IMR-90 (cell line): ENCODE measurements at regions not wholly inside any gene's neighbourhood (a gene's known extent, or its start where the extent isn't known, plus 50 kb on each side); places are given as distances from the start of the nearest gene placed in this dataset.

ENCODE experiments used
- BHLHE40 ChIP-seq: fragments of 150-350 bp; IDR thresholded peaks from 2 replicates; pipeline ENCODE4 v1.6.1; 2016; ENCODE audit warnings: mild to moderate bottlenecking, low read depth, low read length
- CHD1 ChIP-seq: IDR thresholded peaks from 2 replicates; pipeline ENCODE4 v1.6.1; 2012; ENCODE audit warnings: low read depth, low read length, improper control_type of control experiment
- FOS ChIP-seq: fragments of 150-350 bp; IDR thresholded peaks from 2 replicates; pipeline ENCODE4 v1.6.1; 2016; ENCODE audit warnings: low read depth, low read length
- MXI1 ChIP-seq: IDR thresholded peaks from 2 replicates; pipeline ENCODE4 v1.6.1; 2012; ENCODE audit warnings: low read depth, mild to moderate bottlenecking, low read length, moderate library complexity, borderline replicate concordance
- NFE2L2 ChIP-seq: fragments of 150-350 bp; IDR thresholded peaks from 2 replicates; pipeline ENCODE4 v1.6.1; 2016; ENCODE audit warnings: low read depth, mild to moderate bottlenecking, low read length
- POLR2A ChIP-seq: IDR thresholded peaks from 2 replicates; pipeline ENCODE4 v1.6.1; 2012; ENCODE audit warnings: mild to moderate bottlenecking, low read depth, low read length
- RAD21 ChIP-seq: IDR thresholded peaks from 2 replicates; pipeline ENCODE4 v1.6.1; 2012; ENCODE audit warnings: low read length, improper control_type of control experiment
- RFX5 ChIP-seq: IDR thresholded peaks from 2 replicates; pipeline ENCODE4 v1.8.0; 2012; ENCODE audit warnings: low read depth, mild to moderate bottlenecking, low read length, moderate library complexity
- SMC3 ChIP-seq: fragments of 150-350 bp; IDR thresholded peaks from 2 replicates; pipeline ENCODE4 v1.6.1; 2016; ENCODE audit warnings: low read depth, mild to moderate bottlenecking, antibody characterized with exemption, low read length, moderate library complexity
- TF ChIP-seq, protein P1 (sequence below): conservative IDR thresholded peaks from 2 replicates; pipeline ENCODE4 v1.5.1; 2012; ENCODE audit warnings: mild to moderate bottlenecking, low read depth, low read length, improper control_type of control experiment
- TF ChIP-seq, protein P2 (sequence below): fragments of 150-350 bp; IDR thresholded peaks from 2 replicates; pipeline ENCODE4 v1.6.1; 2016; ENCODE audit warnings: low read depth, mild to moderate bottlenecking, low read length, moderate library complexity, borderline replicate concordance
- TF ChIP-seq, protein P3 (sequence below): fragments of 150-350 bp; IDR thresholded peaks from 2 replicates; pipeline ENCODE4 v1.6.1; 2017; ENCODE audit warnings: mild to moderate bottlenecking, antibody characterized with exemption, low read length, low read depth

DNA sequence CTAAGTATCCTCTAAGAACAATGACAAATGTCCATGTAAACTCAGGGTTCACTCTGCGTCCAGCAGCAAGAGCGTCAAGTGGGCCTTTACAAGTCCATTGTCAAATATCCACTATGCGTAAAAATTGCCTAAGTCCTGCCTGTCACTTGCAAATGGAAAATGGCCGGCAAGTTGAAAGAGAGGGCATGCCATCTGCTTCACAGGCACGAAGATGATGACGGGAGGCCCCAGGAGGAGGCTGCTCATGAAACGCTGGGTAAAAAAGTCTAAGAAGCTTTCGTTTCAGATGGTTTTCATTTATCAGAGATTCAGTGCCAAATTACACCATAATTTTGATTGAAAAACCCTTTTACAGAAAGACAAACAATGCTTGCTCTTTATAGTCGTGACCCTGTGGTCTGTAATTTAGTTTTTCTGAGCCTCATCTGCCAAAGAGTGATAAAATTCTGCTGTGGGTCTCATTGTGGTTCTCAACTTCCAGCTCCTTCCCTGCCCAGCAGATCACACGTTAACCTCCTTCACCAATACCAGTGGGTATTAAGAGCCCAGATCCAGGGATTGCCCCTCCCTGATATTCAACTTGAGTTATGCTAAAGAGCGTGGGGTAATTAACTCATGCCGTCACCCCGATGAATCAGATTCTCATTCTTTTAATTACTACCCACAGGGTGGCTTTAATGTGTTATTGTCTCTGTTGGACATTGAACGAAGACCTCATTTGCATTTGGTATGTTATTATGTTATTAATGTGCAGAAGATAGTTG lies 160.2 kb upstream of the ALKAL2 start:
- TF ChIP-seq POLR2A (no peak), SMC3 (no peak), MXI1 (no peak), CHD1 (no peak), RAD21 (no peak), BHLHE40 (no peak), FOS (no peak), RFX5 (no peak), NFE2L2 (no peak)
- TF ChIP-seq, protein P1, sequence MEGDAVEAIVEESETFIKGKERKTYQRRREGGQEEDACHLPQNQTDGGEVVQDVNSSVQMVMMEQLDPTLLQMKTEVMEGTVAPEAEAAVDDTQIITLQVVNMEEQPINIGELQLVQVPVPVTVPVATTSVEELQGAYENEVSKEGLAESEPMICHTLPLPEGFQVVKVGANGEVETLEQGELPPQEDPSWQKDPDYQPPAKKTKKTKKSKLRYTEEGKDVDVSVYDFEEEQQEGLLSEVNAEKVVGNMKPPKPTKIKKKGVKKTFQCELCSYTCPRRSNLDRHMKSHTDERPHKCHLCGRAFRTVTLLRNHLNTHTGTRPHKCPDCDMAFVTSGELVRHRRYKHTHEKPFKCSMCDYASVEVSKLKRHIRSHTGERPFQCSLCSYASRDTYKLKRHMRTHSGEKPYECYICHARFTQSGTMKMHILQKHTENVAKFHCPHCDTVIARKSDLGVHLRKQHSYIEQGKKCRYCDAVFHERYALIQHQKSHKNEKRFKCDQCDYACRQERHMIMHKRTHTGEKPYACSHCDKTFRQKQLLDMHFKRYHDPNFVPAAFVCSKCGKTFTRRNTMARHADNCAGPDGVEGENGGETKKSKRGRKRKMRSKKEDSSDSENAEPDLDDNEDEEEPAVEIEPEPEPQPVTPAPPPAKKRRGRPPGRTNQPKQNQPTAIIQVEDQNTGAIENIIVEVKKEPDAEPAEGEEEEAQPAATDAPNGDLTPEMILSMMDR: no peak
- TF ChIP-seq, protein P2, sequence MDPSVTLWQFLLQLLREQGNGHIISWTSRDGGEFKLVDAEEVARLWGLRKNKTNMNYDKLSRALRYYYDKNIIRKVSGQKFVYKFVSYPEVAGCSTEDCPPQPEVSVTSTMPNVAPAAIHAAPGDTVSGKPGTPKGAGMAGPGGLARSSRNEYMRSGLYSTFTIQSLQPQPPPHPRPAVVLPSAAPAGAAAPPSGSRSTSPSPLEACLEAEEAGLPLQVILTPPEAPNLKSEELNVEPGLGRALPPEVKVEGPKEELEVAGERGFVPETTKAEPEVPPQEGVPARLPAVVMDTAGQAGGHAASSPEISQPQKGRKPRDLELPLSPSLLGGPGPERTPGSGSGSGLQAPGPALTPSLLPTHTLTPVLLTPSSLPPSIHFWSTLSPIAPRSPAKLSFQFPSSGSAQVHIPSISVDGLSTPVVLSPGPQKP: no peak
- TF ChIP-seq, protein P3, sequence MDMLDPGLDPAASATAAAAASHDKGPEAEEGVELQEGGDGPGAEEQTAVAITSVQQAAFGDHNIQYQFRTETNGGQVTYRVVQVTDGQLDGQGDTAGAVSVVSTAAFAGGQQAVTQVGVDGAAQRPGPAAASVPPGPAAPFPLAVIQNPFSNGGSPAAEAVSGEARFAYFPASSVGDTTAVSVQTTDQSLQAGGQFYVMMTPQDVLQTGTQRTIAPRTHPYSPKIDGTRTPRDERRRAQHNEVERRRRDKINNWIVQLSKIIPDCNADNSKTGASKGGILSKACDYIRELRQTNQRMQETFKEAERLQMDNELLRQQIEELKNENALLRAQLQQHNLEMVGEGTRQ: no peak
